Stimulated activated CD8-positive, alpha-beta memory T cell treated with anti-CD3 and anti-CD28 coated beads, Interleukin-2, amount 100 ng/mL, for 1 hour (primary cell): ENCODE measurements at regions not wholly inside any gene's neighbourhood (a gene's known extent, or its start where the extent isn't known, plus 50 kb on each side); places are given as distances from the start of the nearest gene placed in this dataset.

ENCODE experiments used
- DNase-seq, 2 donors: peaks; one replicate each; pipeline ENCODE4 v3.0.0-alpha.2; 2020; ENCODE audit warnings: low read depth in 2 of 2

DNA sequence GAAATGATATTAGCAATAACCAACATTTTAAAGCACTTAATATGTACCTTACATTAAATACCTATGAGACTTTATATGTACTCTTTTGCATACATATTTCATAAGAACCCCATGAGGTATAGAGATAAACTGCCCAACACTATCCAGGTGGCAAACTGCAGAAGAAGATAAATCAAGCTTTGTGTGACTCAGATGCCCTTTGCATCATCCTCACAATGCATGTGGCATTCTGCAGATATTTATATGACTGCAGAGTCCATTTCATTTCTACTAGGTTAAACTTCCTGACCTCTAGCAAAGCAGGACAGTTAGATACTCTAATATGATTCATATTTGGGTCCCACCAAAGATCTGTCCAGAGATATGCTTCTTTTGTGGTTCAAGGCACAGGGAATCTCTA lies 85.6 kb upstream of the RASGEF1B start:
- no peak for DNase-seq

DNA sequence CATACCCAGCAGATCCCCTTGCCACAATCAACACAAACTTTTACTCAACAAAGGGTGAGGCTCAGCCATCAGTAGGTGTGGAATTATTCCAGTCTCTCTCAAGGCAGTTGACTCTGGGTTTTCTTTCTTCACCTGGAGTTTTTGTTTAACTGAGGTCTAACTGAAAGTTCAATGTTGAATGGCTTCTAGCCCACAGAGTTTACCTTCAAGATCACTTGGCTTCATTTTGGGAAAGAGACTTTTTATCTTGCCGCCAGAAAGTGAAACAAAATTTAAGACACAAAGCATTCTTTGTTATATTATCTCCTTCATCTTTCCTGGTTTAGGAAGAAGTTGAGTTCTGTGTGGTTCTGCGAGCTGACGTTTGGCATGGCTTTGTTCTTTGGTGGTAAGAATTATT lies 83.8 kb upstream of the RASGEF1B start:
- DNase-seq: no peak

- DNase-seq: no peak
Measured at GRCh38 chr4:81552086-81552485, 80.4 kb upstream of the RASGEF1B start.

GRCh38 chr4:81550388-81550859 lies 78.7 kb upstream of the RASGEF1B start:
- no peak for DNase-seq

GRCh38 chr4:81549984-81550383 lies 78.3 kb upstream of the RASGEF1B start:
- DNase-seq: no peak

DNA sequence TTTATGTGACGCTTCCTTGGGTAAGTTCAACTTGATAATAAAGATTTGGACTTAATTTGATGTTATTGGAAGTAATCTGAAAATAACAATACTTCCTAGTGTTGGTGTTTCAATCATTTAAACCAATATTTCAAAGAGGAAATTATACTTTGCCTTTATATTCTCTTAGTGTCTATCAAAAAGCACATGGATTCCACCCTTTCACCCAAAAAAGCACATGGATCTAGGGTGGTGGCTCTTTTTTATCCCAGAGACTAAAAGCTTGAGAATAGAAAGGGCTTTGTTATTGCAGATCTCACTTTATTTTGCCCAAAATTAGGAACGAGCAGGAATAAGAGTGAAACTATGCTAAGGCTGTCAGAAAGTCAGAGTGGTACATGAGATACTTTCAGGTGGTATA lies 75.1 kb upstream of the RASGEF1B start:
- no peak for DNase-seq

DNA sequence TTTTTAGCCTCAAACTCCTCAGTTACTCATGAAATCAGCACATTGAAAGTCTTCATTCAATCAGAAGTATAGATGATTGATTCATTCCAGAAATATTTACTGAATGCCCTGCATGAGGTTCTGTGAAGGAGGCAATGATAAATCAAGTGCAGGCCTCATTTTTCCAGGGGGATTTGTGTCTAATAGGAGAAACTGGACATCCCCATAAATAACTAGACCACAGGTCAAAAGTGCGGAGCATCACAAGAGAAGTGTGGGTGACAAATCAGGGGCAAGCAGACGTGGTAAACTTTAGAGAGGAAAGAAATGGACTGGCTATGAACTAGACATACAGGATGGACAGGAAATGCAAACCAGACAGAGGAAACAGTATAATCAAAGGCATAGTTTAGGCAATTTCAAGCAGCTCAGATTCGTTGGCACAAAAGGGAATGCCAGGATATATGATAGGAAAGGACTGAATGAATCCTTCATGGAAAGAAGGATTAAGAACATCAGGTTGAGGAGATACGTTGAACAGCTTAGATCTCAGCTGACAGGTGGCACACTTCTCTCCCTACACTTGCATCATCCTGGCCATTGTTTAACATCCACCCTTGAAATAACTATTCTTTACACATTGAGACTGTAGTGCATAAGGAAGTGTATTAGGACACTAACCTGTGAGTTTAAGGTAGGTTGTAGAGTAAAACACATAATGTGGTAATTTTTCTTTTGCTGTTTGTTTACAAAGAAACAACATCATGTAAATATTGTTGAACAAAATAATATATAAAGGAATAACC lies 69.6 kb upstream of the RASGEF1B start:
- DNase-seq: no peak

DNA sequence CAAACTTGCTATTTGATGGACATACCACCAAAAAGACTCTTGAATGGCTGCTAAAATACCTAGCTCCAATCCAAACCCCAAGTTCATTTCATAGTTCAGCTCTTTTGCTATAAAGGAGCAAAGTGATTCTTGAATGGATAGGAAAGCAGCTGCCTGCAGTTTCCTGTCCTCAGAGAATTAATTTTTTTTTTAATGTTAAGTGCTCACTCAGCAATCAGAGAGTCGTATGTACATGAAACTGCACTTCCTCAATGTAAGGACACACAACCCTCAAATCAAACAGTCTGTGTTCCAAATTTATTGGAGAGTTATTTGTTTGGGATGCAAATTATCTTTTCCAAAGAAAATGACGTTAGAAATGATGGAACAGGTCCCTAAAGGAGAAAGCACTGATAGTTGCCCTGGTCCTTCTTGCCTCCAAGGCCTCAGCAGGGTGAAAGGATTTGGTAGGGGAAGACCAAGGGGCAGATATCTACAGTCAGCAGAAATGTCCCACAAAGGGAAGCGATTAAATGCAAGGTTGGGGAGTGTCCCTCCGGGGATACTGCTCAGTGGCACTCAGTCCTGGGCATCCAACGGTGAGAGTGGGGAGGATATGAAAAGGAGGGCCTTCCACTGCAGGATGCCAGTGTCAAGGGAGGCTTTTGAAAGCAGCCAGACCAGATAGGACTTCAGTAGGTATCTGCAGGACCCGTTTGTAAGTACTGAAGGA lies 67.2 kb upstream of the RASGEF1B start:
- no peak for DNase-seq

DNA sequence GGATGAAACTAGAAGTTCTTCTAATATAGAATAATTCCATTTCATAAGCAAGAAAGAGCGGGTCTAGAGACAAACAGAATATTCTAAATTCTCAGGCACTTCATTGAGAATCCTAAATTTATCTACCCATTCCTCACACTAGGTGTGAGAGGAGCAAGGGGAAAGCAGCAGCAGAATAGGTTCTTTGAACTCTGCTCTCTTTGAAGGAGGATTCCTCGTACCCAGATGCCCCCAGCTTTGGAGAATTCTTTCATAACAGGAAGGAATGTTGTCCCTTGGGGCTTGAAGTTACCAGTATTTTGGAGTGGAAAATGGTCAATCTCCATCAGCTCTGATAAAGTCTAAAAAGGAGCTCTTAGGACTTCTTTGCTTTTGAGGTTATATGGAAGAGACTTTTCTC lies 59.7 kb upstream of the RASGEF1B start:
- no peak for DNase-seq

GRCh38 chr4:81528979-81529378 lies 57.3 kb upstream of the RASGEF1B start:
- no peak for DNase-seq

DNA sequence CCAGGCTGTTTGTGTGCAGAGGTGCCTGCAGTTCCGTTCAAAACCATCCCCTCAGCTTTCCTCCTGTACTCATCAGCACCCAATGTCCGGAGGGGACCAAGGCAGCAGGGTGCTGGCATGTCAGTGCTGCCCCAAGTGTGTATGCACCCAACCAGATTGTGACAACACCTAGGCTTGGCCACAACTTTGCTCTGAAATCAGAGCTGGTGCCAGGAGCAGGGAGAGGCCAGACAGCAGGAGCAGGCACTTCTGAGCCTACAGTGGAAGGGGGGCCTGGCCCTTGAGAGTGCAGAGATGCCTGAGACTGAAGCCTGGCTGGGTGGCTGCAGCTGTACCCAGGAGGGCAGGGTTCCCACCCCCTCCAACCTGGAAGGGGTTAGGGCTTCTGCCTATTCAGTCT lies 56.5 kb upstream of the RASGEF1B start:
- no peak for DNase-seq

DNA sequence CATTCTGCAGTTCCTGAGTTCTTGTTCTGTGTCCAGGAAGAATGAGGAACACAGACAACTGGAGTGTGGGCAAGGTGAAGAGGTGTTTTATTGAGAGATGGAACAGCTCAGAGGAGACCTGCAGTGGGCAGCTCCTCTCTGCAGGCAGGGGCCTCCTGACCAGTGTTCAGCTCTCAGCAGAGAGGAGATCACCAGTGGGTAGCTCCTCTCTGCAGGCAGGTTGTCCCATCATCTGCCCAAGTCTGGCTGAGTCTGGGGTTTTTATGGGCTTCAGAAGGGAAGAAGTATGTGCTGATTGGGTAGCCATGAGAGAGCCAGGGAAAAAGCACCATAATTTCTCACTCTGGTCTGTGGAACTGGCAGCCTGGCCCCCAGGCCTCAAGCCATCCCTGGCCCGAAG lies 56.0 kb upstream of the RASGEF1B start:
- no peak for DNase-seq

DNA sequence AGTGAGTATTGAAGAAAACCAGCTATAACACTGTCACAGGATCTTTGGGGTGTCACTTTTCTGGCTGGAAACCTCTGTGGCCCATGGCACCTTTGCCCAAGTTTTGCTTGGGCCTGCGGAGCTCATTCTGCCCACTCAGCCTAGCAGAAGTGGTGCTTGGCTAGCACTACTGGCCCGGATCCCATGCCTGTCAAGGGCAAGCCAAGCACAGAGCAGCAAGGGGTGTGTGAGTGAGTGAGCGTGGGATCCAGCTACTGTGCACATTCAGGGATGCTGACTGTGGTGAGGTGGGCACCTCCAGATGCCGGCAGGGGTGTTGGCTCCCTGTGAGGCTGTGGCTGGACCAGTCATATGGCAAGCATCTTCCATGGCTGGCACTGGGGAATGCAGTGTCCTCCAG lies 55.4 kb upstream of the RASGEF1B start:
- no peak for DNase-seq

GRCh38 chr4:81526706-81527105 lies 55.0 kb upstream of the RASGEF1B start:
- no peak for DNase-seq

- no peak for DNase-seq
Measured at GRCh38 chr4:81523672-81524327, 52.1 kb upstream of the RASGEF1B start.

DNA sequence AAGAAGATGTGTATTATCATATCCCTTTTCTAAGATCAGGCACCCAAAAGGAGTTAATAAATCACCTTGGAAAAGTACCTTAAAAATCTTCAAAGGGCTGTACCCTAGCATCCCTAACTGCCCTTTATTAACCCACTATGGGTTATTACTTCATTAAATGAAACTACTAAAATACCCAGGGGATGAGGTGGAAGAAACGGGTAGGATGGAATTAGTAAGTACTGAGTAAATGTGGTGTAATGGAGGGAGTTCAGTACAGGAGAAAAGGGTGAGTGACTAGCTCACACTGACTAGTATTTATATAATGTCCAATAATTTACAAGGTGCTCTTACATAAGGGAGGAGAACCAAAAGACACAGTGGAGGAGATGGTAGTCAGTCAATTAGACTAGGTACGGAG lies 51.0 kb upstream of the RASGEF1B start:
- no peak for DNase-seq

- DNase-seq: no peak
Measured at GRCh38 chr4:81521708-81522107, 50.0 kb upstream of the RASGEF1B start.
